K562 (cell line): ENCODE measurements at regions not wholly inside any gene's neighbourhood (a gene's known extent, or its start where the extent isn't known, plus 50 kb on each side); places are given as distances from the start of the nearest gene placed in this dataset.

Experiments
- BMI1 ChIP-seq: fragments of 150-350 bp; IDR thresholded peaks from 2 replicates; pipeline ENCODE4 v1.6.1; 2014; ENCODE audit warnings: low read length
- HOMEZ ChIP-seq: fragments of 250-450 bp; sonication (Bioruptor Pico); IDR thresholded peaks from 2 replicates; pipeline ENCODE4 v1.4.0; 2020; ENCODE audit warnings: mild to moderate bottlenecking, moderate library complexity
- JUND ChIP-seq, 2 experiments: IDR thresholded peaks; 2 replicates in 1 of 2; 3 replicates in 1 of 2; pipeline ENCODE4 v1.6.1; 2011; ENCODE audit warnings: borderline replicate concordance in 2 of 2, low read depth in 2 of 2, low read length in 2 of 2, improper control_type of control experiment in 1 of 2, missing biosample characterization in 1 of 2, missing genetic modification characterization in 1 of 2, missing genetic modification reagents in 1 of 2
- MAZ ChIP-seq, 2 experiments: fragments of 450-650 bp in 1 of 2; sonication (generic) in 1 of 2; formaldehyde crosslinking; IDR thresholded peaks in 1 of 2; conservative IDR thresholded peaks in 1 of 2; 2 replicates each; pipeline versions ENCODE4 v1.4.0 to v1.5.0; 2020; ENCODE audit warnings: mild to moderate bottlenecking in 1 of 2, missing genetic modification reagents in 1 of 2
- MCM3 ChIP-seq: fragments of 450-650 bp; IDR thresholded peaks from 2 replicates; pipeline ENCODE4 v1.6.1; 2016
- NFYB ChIP-seq: IDR thresholded peaks from 2 replicates; pipeline ENCODE4 v1.6.1; 2011; ENCODE audit warnings: mild to moderate bottlenecking, moderate library complexity; ENCODE audit not compliant: insufficient read length; ENCODE audit errors: extremely low read depth
- PATZ1 ChIP-seq: fragments of 250-450 bp; sonication (Bioruptor Pico); IDR thresholded peaks from 2 replicates; pipeline ENCODE4 v1.5.0; 2020; ENCODE audit warnings: mild to moderate bottlenecking, borderline replicate concordance
- POLR3A ChIP-seq: IDR thresholded peaks from 2 replicates; pipeline ENCODE4 v1.6.1; 2011; ENCODE audit warnings: borderline replicate concordance, mild to moderate bottlenecking, moderate library complexity; ENCODE audit not compliant: insufficient read length, insufficient read depth; ENCODE audit errors: extremely low read depth
- TCFL5 ChIP-seq: fragments of 250-450 bp; sonication (Bioruptor Pico); conservative IDR thresholded peaks from 2 replicates; pipeline ENCODE4 v1.6.1; 2021; ENCODE audit warnings: mild to moderate bottlenecking, moderate library complexity, matching md5 sums
- YY1 ChIP-seq, 3 experiments: IDR thresholded peaks; 2 replicates each; pipeline ENCODE4 v1.6.1; 2011; ENCODE audit warnings: low read length in 2 of 3, mild to moderate bottlenecking in 2 of 3, moderate library complexity in 2 of 3, borderline replicate concordance in 1 of 3, control low read depth in 1 of 3, low read depth in 1 of 3; ENCODE audit not compliant: insufficient read depth in 3 of 3, insufficient replicate concordance in 2 of 3, control insufficient read depth in 1 of 3, insufficient read length in 1 of 3; ENCODE audit errors: extremely low read depth in 1 of 3
- ZBTB2 ChIP-seq: fragments of 450-650 bp; IDR thresholded peaks from 2 replicates; pipeline ENCODE4 v1.6.1; 2016; ENCODE audit warnings: antibody characterized with exemption
- ZC3H4 ChIP-seq: sonication (generic); formaldehyde crosslinking; IDR thresholded peaks from 2 replicates; pipeline ENCODE4 v1.9.0; 2021; ENCODE audit warnings: missing genetic modification reagents, borderline replicate concordance
- ZNF668 ChIP-seq: fragments of 250-450 bp; sonication (Bioruptor Pico); IDR thresholded peaks from 2 replicates; pipeline ENCODE4 v1.8.0; 2022; ENCODE audit warnings: mild to moderate bottlenecking, inconsistent platforms

- TF ChIP-seq YY1 (IDR thresholded peaks at IDR 0.05; ENCODE audit: borderline replicate concordance in 1 of 3, control insufficient read depth in 1 of 3, extremely low read depth in 1 of 3, insufficient read depth in 3 of 3, insufficient read length in 1 of 3, insufficient replicate concordance in 2 of 3, low read depth in 1 of 3, low read length in 2 of 3) (peak in 1 of 3 experiments; percentile 36), POLR3A (no peak), TCFL5 (CRISPR knock-in tag) (0 out of 2 replicates have a peak, but pooled peaks have one; percentile 5), MAZ (CRISPR knock-in tag; conservative IDR thresholded peaks at IDR 0.05 in 1 of 2, IDR thresholded peaks at IDR 0.05 in 1 of 2) (peak; percentile 51 to 77; a peak in 3 of 4 replicates), NFYB (no peak), ZNF668 (CRISPR knock-in tag) (no peak; the same call in 1 of the 2 replicates), HOMEZ (no peak), ZBTB2 (peak; percentile 71), JUND (IDR thresholded peaks at IDR 0.05; ENCODE audit: borderline replicate concordance, low read depth, low read length) (peak; percentile 72), JUND (tag; IDR thresholded peaks at IDR 0.05; ENCODE audit: borderline replicate concordance, low read depth, low read length) (peak; percentile 81; the same call in 1 of the 3 replicates), BMI1 (0 out of 2 replicates have a peak, but pooled peaks have one; percentile 17), MCM3 (no peak), ZC3H4 (CRISPR knock-in tag) (no peak), PATZ1 (CRISPR knock-in tag) (0 out of 2 replicates have a peak, but pooled peaks have one; percentile 20)
Observed at GRCh38 chr16:85561248-85562092, 51.7 kb upstream of the GSE1 start (continued).
